ENCODE measurements at regions not wholly inside any gene's neighbourhood (a gene's known extent, or its start where the extent isn't known, plus 50 kb on each side); places are given as distances from the start of the nearest gene placed in this dataset.

DNA sequence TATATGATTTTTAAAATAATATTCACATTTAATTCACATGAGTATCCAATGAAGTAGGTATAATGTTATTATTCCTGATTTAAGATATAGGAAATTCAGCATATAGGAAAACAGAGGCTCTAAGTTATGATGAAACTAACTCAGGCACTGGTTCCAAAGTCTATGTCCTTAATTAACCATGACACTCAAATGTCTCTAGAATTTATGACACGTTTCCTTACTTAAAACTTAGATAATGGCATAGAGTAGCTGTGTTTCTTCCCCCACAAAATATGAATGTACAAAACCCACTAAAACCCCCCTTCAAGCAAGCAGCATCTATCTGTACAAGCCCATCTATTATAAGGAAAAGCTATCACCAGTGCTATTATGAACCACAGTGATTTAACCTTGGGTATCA, 72.9 kb upstream of the CDK1 start:
- Histone ChIP-seq H3K9me3 (ENCODE audit: control insufficient read depth, low read length) (peaks cover 5% of the 10 kb centered on the region), H3K36me3 (ENCODE audit: control insufficient read depth, insufficient read depth, low read length, severe bottlenecking) (no peaks in the 10 kb centered on the region), H3K4me1 (ENCODE audit: control insufficient read depth, insufficient read depth, low read length) (no peaks in the 10 kb centered on the region), H3K9ac (ENCODE audit: low read length) (no peak overlapping the region), H3K27me3 (replicated peaks; ENCODE audit: control insufficient read depth, insufficient read depth, low read length) (no peaks in the 10 kb centered on the region), H3K4me3 (ENCODE audit: low read length) (no peak overlapping the region)
- no peak for DNase-seq (ENCODE audit: low read depth)

DNA sequence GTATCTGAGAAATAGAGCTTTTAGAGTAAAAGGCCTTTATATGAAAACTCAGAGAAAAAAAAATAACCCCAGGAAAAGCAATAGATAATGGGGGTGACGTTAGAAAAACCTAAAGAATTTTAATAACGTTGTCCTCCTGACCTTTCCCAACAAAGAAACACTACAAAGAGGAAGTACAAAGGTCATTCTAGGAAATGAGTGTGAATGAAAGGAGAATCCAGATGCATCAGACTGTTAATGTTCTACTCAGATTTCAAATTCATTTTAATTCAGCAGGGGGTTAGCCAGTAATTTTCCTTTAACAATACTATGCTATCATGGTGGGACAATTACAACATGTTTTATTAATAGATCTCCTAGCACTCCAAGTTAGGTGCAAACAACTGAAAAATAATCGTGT, 73.8 kb upstream of the CDK1 start:
- H3K4me3 ChIP-seq (ENCODE audit: low read length), result no peak overlapping the region
- no peak for DNase-seq (ENCODE audit: low read depth)
- no peak overlapping the region for H3K9ac ChIP-seq (ENCODE audit: low read length)
- H3K27me3 ChIP-seq (replicated peaks; ENCODE audit: control insufficient read depth, insufficient read depth, low read length), result no peaks in the 10 kb centered on the region
- peaks cover 5% of the 10 kb centered on the region for H3K9me3 ChIP-seq (ENCODE audit: control insufficient read depth, low read length)
- no peaks in the 10 kb centered on the region for H3K4me1 ChIP-seq (ENCODE audit: control insufficient read depth, insufficient read depth, low read length)
- H3K36me3 ChIP-seq (ENCODE audit: control insufficient read depth, insufficient read depth, low read length, severe bottlenecking), result no peaks in the 10 kb centered on the region

DNA sequence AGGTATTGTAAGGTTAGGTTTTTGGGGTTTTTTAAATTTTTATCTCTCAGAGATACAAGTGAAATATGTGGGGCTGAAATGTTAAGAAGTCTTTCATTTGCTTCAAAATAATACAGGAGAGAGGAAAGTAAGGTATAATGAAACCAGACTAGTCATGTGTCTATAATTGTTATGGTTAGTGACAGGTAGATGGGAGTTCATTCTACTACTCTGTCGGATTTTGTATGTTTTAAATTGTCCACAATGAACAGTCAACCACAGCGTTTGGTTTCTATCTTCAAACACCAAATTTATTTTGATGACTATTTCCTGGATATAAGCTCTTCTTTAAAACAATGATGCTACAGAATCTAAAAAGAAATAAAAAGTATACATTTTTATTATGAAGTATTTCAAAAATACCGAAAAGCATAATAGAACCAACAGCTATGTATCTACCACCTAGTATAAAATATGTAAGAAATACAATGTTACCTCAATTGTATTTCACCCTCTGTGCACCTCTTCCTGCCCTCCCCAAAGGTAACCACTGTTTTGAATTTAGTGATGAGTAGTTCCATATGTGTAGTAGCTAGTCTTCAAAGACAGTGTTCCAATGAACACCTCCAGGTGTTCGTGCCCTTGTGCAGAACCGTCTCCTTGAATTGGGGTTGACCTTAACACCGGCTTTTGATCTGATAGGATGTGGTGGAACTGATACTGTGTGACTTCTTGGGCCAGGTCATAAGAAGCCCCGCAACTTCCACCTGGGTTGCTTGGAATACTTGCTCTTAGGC, 74.8 kb upstream of the CDK1 start:
- H3K36me3 ChIP-seq (ENCODE audit: control insufficient read depth, insufficient read depth, low read length, severe bottlenecking), result no peaks in the 10 kb centered on the region
- no peaks in the 10 kb centered on the region for H3K4me1 ChIP-seq (ENCODE audit: control insufficient read depth, insufficient read depth, low read length)
- H3K9me3 ChIP-seq (ENCODE audit: control insufficient read depth, low read length), result peaks cover 5% of the 10 kb centered on the region
- DNase-seq (ENCODE audit: low read depth), result no peak
- H3K4me3 ChIP-seq (ENCODE audit: low read length), result no peak overlapping the region
- no peak overlapping the region for H3K9ac ChIP-seq (ENCODE audit: low read length)
- H3K27me3 ChIP-seq (replicated peaks; ENCODE audit: control insufficient read depth, insufficient read depth, low read length), result no peaks in the 10 kb centered on the region

DNA sequence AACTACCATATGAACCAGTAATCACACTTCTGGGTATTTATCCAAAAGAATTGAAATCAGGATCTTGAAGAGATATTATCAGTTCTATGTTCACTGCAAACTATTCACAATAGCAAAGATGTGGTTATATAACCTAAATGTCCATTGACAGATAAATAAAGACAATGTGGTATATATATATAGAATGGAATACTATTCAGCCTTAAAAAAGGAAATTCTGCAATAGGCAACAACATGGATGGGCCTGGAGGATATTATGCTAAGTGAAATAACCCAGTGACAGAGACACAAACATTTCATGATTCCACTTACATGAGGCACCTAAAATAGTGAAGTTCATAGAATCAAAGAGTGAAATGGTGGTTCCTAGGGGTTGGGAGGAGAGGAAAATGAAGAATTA, 90.6 kb upstream of the CDK1 start:
- H3K36me3 ChIP-seq (ENCODE audit: control insufficient read depth, insufficient read depth, low read length, severe bottlenecking), result no peaks in the 10 kb centered on the region
- H3K4me1 ChIP-seq (ENCODE audit: control insufficient read depth, insufficient read depth, low read length), result no peaks in the 10 kb centered on the region
- no peaks in the 10 kb centered on the region for H3K9me3 ChIP-seq (ENCODE audit: control insufficient read depth, low read length)
- H3K27me3 ChIP-seq (replicated peaks; ENCODE audit: control insufficient read depth, insufficient read depth, low read length), result peaks cover 2% of the 10 kb centered on the region
- H3K4me3 ChIP-seq (ENCODE audit: low read length), result no peak overlapping the region
- H3K9ac ChIP-seq (ENCODE audit: low read length), result no peak overlapping the region
- no peak for DNase-seq (ENCODE audit: low read depth)

DNA sequence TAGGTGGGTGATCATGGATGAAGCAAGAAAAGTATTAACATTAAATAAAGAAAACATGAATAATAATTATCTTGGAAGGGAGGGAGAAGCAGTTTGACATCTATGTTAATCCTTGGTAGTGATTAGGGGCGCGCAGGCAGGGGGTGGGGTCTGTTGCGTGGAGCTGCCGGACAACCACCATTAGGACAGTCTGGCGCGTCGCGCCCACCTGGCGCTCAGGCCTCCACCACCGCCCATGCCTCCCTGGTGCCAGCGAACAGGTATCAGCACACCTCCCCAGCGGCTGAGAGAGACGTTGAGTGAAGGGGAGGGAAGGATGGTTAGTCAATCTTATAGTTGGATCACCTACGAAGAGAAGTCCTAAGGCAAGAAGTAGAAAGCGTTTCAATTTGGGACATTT, 94.2 kb upstream of the CDK1 start:
- H3K36me3 ChIP-seq (ENCODE audit: control insufficient read depth, insufficient read depth, low read length, severe bottlenecking), result no peaks in the 10 kb centered on the region
- DNase-seq (ENCODE audit: low read depth), result no peak
- H3K9ac ChIP-seq (ENCODE audit: low read length), result no peak overlapping the region
- peaks cover 8% of the 10 kb centered on the region for H3K27me3 ChIP-seq (replicated peaks; ENCODE audit: control insufficient read depth, insufficient read depth, low read length)
- no peaks in the 10 kb centered on the region for H3K4me1 ChIP-seq (ENCODE audit: control insufficient read depth, insufficient read depth, low read length)
- H3K9me3 ChIP-seq (ENCODE audit: control insufficient read depth, low read length), result no peaks in the 10 kb centered on the region
- no peak overlapping the region for H3K4me3 ChIP-seq (ENCODE audit: low read length)

DNA sequence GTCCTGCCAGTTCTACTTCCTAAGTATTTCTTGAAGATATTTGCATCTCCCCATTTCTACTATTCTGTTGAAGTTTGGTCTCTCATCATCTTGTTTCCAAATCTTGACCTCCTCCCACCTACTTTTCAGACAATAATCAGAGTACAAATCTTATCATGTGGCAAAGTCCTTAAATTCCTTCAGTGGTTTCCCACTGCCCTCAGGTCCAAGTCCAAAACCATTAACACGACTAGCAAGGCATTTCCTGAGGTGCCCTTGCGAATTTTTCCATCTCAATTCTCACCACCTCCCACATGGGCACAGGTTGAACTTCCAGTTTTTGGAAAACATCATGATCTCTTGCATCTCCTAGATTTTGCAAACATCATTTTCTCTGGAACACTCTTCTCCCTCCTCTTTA, 97.2 kb upstream of the CDK1 start:
- peaks cover 5% of the 10 kb centered on the region for H3K4me1 ChIP-seq (ENCODE audit: control insufficient read depth, insufficient read depth, low read length)
- DNase-seq (ENCODE audit: low read depth), result no peak
- H3K4me3 ChIP-seq (ENCODE audit: low read length), result no peak overlapping the region
- H3K36me3 ChIP-seq (ENCODE audit: control insufficient read depth, insufficient read depth, low read length, severe bottlenecking), result no peaks in the 10 kb centered on the region
- H3K9ac ChIP-seq (ENCODE audit: low read length), result no peak overlapping the region
- H3K9me3 ChIP-seq (ENCODE audit: control insufficient read depth, low read length), result no peaks in the 10 kb centered on the region
- peaks cover 8% of the 10 kb centered on the region for H3K27me3 ChIP-seq (replicated peaks; ENCODE audit: control insufficient read depth, insufficient read depth, low read length)

DNA sequence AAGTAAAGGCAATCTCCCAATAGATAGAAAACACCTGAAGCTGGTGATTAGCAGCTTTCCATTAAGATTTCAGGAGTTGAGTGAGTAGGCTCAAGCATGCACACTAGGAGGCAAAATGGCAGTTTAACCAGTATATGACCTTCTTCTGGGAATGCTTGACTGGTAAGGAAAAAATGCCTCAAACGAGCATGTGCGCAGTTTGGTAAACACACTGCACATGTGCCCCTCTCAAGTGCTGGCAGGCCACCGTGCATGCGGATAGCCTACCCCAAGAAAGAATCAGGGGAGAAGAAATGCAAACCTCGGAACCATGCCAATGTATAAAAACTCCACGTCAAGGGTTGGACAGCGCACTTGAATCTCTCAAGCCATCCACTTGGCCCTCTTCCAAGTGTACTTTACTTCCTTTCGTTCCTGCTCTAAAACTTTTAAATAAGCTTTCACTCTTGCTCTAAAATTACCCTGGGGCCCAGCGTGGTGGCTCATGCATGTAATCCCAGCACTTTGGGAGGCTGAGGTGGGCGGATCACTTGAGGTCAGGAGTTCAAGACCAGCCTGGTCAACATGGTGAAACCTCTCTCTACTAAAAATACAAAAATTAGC, 98.8 kb upstream of the CDK1 start:
- Histone ChIP-seq H3K27me3 (replicated peaks; ENCODE audit: control insufficient read depth, insufficient read depth, low read length) (peaks cover 6% of the 10 kb centered on the region), H3K36me3 (ENCODE audit: control insufficient read depth, insufficient read depth, low read length, severe bottlenecking) (no peaks in the 10 kb centered on the region), H3K4me1 (ENCODE audit: control insufficient read depth, insufficient read depth, low read length) (peaks cover 5% of the 10 kb centered on the region), H3K9me3 (ENCODE audit: control insufficient read depth, low read length) (no peaks in the 10 kb centered on the region), H3K4me3 (ENCODE audit: low read length) (no peak overlapping the region), H3K9ac (ENCODE audit: low read length) (no peak overlapping the region)
- no peak for DNase-seq (ENCODE audit: low read depth)

DNA sequence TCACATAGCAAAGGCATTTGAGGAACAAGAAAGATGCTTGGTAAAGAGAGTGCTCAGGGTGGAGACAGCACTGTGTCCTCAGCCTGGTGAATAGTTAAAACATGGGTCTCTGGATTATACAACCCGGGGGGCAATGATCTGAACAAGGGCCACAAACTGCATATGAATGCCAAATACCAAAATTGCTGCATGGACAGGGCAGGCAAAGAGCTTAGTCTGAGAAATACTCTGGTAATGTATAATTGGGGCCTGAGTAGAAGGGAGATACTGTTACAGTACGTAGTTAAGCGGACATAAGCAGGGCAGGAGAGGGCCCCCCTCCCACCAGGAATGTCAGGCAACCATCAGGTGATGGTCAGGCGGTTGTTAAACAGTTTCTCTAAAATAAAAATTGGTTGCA, 99.3 kb upstream of the CDK1 start:
- H3K9me3 ChIP-seq (ENCODE audit: control insufficient read depth, low read length), result no peaks in the 10 kb centered on the region
- H3K4me3 ChIP-seq (ENCODE audit: low read length), result no peak overlapping the region
- no peaks in the 10 kb centered on the region for H3K36me3 ChIP-seq (ENCODE audit: control insufficient read depth, insufficient read depth, low read length, severe bottlenecking)
- peaks cover 5% of the 10 kb centered on the region for H3K4me1 ChIP-seq (ENCODE audit: control insufficient read depth, insufficient read depth, low read length)
- no peak for DNase-seq (ENCODE audit: low read depth)
- no peak overlapping the region for H3K9ac ChIP-seq (ENCODE audit: low read length)
- H3K27me3 ChIP-seq (replicated peaks; ENCODE audit: control insufficient read depth, insufficient read depth, low read length), result peaks cover 6% of the 10 kb centered on the region

DNA sequence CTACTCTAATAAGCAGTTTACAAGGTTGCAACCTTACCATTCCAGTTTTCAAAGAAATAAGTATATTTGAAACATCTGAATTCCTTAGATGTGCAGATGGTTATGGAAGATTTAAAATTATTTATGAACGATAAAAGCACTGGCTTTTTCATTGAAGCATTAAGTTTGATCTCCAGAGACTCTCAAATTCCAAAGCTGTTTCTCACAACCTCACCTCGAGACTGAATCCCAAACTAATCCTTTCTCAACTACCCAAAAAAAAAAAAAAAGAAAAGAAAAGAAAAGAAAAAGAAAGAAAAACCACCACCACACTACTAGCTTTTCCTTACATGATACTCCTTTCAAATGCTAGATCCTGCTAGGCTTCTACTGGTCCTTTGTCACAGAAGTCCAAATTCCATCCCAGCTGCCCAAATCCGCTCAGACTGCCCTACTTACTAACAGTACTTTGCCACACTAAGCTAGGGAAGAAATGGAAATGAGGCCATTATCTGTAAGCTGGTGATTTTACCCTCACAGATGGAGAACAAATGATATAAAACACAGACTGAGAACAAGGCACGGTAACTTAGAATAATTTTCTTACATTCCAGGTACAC, 100.6 kb upstream of the CDK1 start:
- Histone ChIP-seq H3K4me1 (ENCODE audit: control insufficient read depth, insufficient read depth, low read length) (peaks cover 5% of the 10 kb centered on the region), H3K9ac (ENCODE audit: low read length) (no peak overlapping the region), H3K4me3 (ENCODE audit: low read length) (no peak overlapping the region), H3K36me3 (ENCODE audit: control insufficient read depth, insufficient read depth, low read length, severe bottlenecking) (no peaks in the 10 kb centered on the region), H3K27me3 (replicated peaks; ENCODE audit: control insufficient read depth, insufficient read depth, low read length) (peaks cover 6% of the 10 kb centered on the region), H3K9me3 (ENCODE audit: control insufficient read depth, low read length) (no peaks in the 10 kb centered on the region)
- DNase-seq (ENCODE audit: low read depth), result peak; percentile 3

DNA sequence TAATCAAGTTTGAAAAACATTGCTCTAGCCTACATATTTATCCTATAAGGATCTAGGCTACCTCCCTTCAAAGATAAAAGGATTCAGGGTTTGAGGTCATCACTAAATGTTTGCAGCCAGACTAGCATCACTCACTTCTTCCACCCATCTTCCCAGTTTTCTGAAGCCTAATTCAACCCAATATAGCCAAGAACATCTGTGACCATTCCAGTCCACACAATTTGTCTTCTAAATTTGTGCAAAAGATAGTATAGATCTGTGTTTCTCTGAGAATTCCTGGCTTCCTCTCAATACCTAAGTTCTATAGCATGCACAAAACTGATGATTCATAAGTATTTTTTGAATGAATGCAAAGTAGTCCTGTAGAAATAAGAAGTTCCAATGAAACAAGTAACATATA, 103.0 kb upstream of the CDK1 start:
- no peaks in the 10 kb centered on the region for H3K27me3 ChIP-seq (replicated peaks; ENCODE audit: control insufficient read depth, insufficient read depth, low read length)
- H3K9me3 ChIP-seq (ENCODE audit: control insufficient read depth, low read length), result peaks cover 9% of the 10 kb centered on the region
- peaks cover 5% of the 10 kb centered on the region for H3K4me1 ChIP-seq (ENCODE audit: control insufficient read depth, insufficient read depth, low read length)
- no peak for DNase-seq (ENCODE audit: low read depth)
- H3K36me3 ChIP-seq (ENCODE audit: control insufficient read depth, insufficient read depth, low read length, severe bottlenecking), result no peaks in the 10 kb centered on the region
- H3K9ac ChIP-seq (ENCODE audit: low read length), result no peak overlapping the region
- no peak overlapping the region for H3K4me3 ChIP-seq (ENCODE audit: low read length)

DNA sequence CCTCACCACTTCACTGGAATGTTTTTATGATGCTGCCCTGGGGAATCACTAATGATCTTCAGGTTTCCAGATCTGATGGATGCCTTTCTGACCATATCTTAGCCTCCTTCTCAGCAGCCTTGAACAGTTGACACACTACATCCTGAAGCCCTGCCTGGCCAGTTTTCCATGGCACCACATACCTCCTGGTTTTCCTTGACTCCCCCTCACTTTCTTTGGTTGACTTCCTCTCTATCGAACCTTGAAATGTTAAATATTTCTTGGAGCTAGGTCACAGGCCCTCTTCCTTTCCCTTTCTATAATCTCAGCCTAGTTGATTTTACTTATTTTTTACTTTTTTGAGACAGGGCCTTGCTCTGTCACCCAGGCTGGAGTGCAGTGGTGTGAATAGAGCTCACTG, 108.8 kb upstream of the CDK1 start:
- H3K27me3 ChIP-seq (replicated peaks; ENCODE audit: control insufficient read depth, insufficient read depth, low read length), result no peaks in the 10 kb centered on the region
- DNase-seq (ENCODE audit: low read depth), result no peak
- H3K4me3 ChIP-seq (ENCODE audit: low read length), result no peak overlapping the region

More for the DNA sequence above, 108.8 kb upstream of the CDK1 start:
- Histone ChIP-seq H3K4me1 (ENCODE audit: control insufficient read depth, insufficient read depth, low read length) (peaks cover 7% of the 10 kb centered on the region), H3K36me3 (ENCODE audit: control insufficient read depth, insufficient read depth, low read length, severe bottlenecking) (no peaks in the 10 kb centered on the region), H3K9me3 (ENCODE audit: control insufficient read depth, low read length) (peaks cover 9% of the 10 kb centered on the region), H3K9ac (ENCODE audit: low read length) (no peak overlapping the region)

Data from adipocyte (in vitro differentiated cells).